ENCODE measurements at regions not wholly inside any gene's neighbourhood (a gene's known extent, or its start where the extent isn't known, plus 50 kb on each side); places are given as distances from the start of the nearest gene placed in this dataset.

DNA sequence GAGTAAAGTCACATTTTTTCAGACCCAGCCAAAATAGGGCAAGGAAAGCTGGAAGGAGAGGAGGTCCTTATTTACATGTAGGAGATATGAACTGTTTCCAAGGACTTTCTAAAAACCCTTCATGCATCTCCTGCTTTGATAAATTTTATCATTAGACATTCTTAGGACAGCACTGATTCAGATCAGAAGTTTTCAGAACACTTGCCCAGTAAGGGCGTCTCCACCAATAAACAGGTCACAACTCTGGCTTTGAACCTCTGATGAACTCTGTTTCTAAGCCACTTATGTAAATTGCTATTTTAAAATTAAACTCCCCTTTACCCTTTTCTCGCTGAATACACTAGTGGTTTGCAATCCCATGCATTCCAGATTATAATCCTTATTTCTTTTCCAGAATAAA lies 505.3 kb upstream of the SLIT2 start:
- Histone ChIP-seq H3K27me3 (replicated peaks; ENCODE audit: control insufficient read depth, insufficient read depth, low read length, poor library complexity, severe bottlenecking) (no peaks in the 10 kb centered on the region), H3K4me3 (ENCODE audit: insufficient read depth, low read depth, low read length, poor library complexity, severe bottlenecking) (no peak overlapping the region), H3K9me3 (ENCODE audit: control insufficient read depth, low read length) (no peaks in the 10 kb centered on the region), H3K4me1 (ENCODE audit: control insufficient read depth, insufficient read depth, low read length, poor library complexity, severe bottlenecking) (no peaks in the 10 kb centered on the region), H3K27ac (ENCODE audit: insufficient read depth, low read length, poor library complexity, severe bottlenecking) (no peak overlapping the region), H3K36me3 (ENCODE audit: control insufficient read depth, insufficient read depth, low read length) (no peaks in the 10 kb centered on the region)
- DNase-seq, result no peak

- no peak for DNase-seq
- Histone ChIP-seq H3K4me1 (ENCODE audit: control insufficient read depth, insufficient read depth, low read length, poor library complexity, severe bottlenecking) (no peaks in the 10 kb centered on the region), H3K27me3 (replicated peaks; ENCODE audit: control insufficient read depth, insufficient read depth, low read length, poor library complexity, severe bottlenecking) (no peaks in the 10 kb centered on the region), H3K9me3 (ENCODE audit: control insufficient read depth, low read length) (no peaks in the 10 kb centered on the region), H3K27ac (ENCODE audit: insufficient read depth, low read length, poor library complexity, severe bottlenecking) (no peak overlapping the region), H3K36me3 (ENCODE audit: control insufficient read depth, insufficient read depth, low read length) (no peaks in the 10 kb centered on the region), H3K4me3 (ENCODE audit: insufficient read depth, low read depth, low read length, poor library complexity, severe bottlenecking) (no peak overlapping the region)
Observed at GRCh38 chr4:19743115-19743638, 508.5 kb upstream of the SLIT2 start.

DNA sequence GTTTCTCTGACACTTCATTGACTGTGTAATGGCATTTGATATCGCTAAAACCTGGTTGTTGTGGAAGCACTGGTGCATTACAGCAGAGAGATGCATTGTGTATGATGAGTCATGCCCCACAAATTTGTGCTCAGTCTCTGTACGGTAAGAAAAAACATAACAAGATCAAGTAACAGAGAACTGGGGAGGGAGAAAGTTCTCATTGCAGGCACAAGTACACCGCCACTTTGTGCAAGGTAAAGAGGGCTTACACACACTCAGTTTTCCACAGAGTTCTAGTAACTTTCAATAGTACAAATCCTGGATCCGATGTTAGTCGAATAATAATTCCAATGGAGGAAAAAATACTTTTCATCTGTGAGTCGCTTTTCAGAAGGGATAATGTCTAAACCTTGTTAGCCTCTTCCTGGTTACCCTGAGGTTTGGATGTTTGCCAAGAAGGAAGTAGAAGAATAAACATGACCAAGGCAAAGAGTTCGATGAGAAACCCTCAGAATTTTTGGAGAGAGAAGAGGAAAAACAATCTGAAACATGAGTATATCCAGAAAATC lies 512.5 kb upstream of the SLIT2 start:
- Histone ChIP-seq H3K4me3 (ENCODE audit: insufficient read depth, low read depth, low read length, poor library complexity, severe bottlenecking) (no peak overlapping the region), H3K9me3 (ENCODE audit: control insufficient read depth, low read length) (no peaks in the 10 kb centered on the region), H3K27me3 (replicated peaks; ENCODE audit: control insufficient read depth, insufficient read depth, low read length, poor library complexity, severe bottlenecking) (no peaks in the 10 kb centered on the region), H3K27ac (ENCODE audit: insufficient read depth, low read length, poor library complexity, severe bottlenecking) (no peak overlapping the region), H3K36me3 (ENCODE audit: control insufficient read depth, insufficient read depth, low read length) (no peaks in the 10 kb centered on the region), H3K4me1 (ENCODE audit: control insufficient read depth, insufficient read depth, low read length, poor library complexity, severe bottlenecking) (no peaks in the 10 kb centered on the region)
- DNase-seq, result no peak

GRCh38 chr4:19736968-19737756 lies 514.5 kb upstream of the SLIT2 start:
- DNase-seq, result no peak
- Histone ChIP-seq H3K27me3 (replicated peaks; ENCODE audit: control insufficient read depth, insufficient read depth, low read length, poor library complexity, severe bottlenecking) (no peaks in the 10 kb centered on the region), H3K36me3 (ENCODE audit: control insufficient read depth, insufficient read depth, low read length) (no peaks in the 10 kb centered on the region), H3K4me1 (ENCODE audit: control insufficient read depth, insufficient read depth, low read length, poor library complexity, severe bottlenecking) (no peaks in the 10 kb centered on the region), H3K9me3 (ENCODE audit: control insufficient read depth, low read length) (no peaks in the 10 kb centered on the region), H3K4me3 (ENCODE audit: insufficient read depth, low read depth, low read length, poor library complexity, severe bottlenecking) (no peak overlapping the region), H3K27ac (ENCODE audit: insufficient read depth, low read length, poor library complexity, severe bottlenecking) (no peak overlapping the region)

DNA sequence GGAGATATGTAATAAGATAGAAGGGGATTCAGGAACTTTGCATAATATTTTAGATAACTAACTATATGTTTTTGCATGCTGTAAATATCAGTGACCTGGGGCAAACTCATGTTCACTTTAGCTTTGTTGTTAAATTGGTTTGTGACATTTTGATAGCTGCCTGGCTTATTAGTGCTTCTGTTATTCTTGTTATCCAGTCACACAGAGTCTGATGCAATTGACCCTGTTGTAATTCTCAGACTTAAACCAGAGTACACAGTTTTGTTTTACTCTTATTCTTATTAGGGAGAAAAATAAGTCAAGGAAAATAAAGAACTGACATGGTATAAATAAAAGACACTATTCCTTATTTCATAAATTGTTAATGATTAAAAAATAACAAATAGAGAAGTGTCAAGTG lies 516.7 kb upstream of the SLIT2 start:
- H3K36me3 ChIP-seq (ENCODE audit: control insufficient read depth, insufficient read depth, low read length), result no peaks in the 10 kb centered on the region
- H3K27ac ChIP-seq (ENCODE audit: insufficient read depth, low read length, poor library complexity, severe bottlenecking), result no peak overlapping the region
- no peaks in the 10 kb centered on the region for H3K9me3 ChIP-seq (ENCODE audit: control insufficient read depth, low read length)
- DNase-seq, result no peak
- H3K4me3 ChIP-seq (ENCODE audit: insufficient read depth, low read depth, low read length, poor library complexity, severe bottlenecking), result no peak overlapping the region
- H3K4me1 ChIP-seq (ENCODE audit: control insufficient read depth, insufficient read depth, low read length, poor library complexity, severe bottlenecking), result no peaks in the 10 kb centered on the region
- no peaks in the 10 kb centered on the region for H3K27me3 ChIP-seq (replicated peaks; ENCODE audit: control insufficient read depth, insufficient read depth, low read length, poor library complexity, severe bottlenecking)

DNA sequence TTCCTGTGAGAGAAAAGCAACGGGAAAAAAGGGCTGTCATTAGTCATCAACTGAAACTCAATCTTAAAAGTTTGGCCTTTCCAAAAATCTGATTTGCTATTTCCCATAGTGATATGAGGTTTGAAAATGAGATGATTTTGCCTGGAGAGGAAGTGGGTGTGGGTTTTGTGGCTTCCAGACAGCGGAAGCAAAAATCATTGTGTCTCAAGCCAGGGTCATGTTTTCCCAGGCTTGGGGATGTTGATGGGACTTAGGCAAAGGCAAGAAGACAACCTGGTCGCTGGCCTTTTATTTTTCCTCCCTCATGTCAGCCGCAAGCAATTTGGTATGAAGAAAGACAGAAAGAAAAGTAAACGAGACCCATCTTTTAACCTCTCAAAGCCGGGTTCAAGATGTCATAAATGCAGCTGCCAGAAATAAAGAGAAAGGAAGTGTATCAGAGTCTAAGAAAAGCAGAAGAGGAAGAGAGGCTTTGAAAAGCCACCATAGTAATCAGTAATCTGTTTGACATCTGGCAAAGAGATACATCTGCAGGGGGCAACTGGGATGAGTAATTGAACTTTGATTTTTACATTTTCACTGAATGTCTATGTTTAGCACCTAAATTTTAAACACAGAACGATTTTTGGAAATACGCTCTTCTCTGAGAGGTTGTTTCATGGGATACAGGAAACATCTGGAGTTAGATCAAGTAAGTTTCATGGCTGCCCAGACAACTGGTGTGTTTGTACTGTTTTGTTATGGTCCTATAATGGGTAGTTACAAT lies 521.6 kb upstream of the SLIT2 start:
- no peak for DNase-seq
- no peak overlapping the region for H3K27ac ChIP-seq (ENCODE audit: insufficient read depth, low read length, poor library complexity, severe bottlenecking)
- H3K27me3 ChIP-seq (replicated peaks; ENCODE audit: control insufficient read depth, insufficient read depth, low read length, poor library complexity, severe bottlenecking), result no peaks in the 10 kb centered on the region
- H3K9me3 ChIP-seq (ENCODE audit: control insufficient read depth, low read length), result no peaks in the 10 kb centered on the region
- no peaks in the 10 kb centered on the region for H3K36me3 ChIP-seq (ENCODE audit: control insufficient read depth, insufficient read depth, low read length)
- H3K4me3 ChIP-seq (ENCODE audit: insufficient read depth, low read depth, low read length, poor library complexity, severe bottlenecking), result no peak overlapping the region
- H3K4me1 ChIP-seq (ENCODE audit: control insufficient read depth, insufficient read depth, low read length, poor library complexity, severe bottlenecking), result no peaks in the 10 kb centered on the region

GRCh38 chr4:19728773-19729172 lies 522.9 kb upstream of the SLIT2 start:
- H3K9me3 ChIP-seq (ENCODE audit: control insufficient read depth, low read length), result no peaks in the 10 kb centered on the region
- DNase-seq, result no peak
- no peak overlapping the region for H3K27ac ChIP-seq (ENCODE audit: insufficient read depth, low read length, poor library complexity, severe bottlenecking)
- H3K36me3 ChIP-seq (ENCODE audit: control insufficient read depth, insufficient read depth, low read length), result no peaks in the 10 kb centered on the region
- H3K4me1 ChIP-seq (ENCODE audit: control insufficient read depth, insufficient read depth, low read length, poor library complexity, severe bottlenecking), result no peaks in the 10 kb centered on the region
- H3K27me3 ChIP-seq (replicated peaks; ENCODE audit: control insufficient read depth, insufficient read depth, low read length, poor library complexity, severe bottlenecking), result no peaks in the 10 kb centered on the region
- H3K4me3 ChIP-seq (ENCODE audit: insufficient read depth, low read depth, low read length, poor library complexity, severe bottlenecking), result no peak overlapping the region

DNA sequence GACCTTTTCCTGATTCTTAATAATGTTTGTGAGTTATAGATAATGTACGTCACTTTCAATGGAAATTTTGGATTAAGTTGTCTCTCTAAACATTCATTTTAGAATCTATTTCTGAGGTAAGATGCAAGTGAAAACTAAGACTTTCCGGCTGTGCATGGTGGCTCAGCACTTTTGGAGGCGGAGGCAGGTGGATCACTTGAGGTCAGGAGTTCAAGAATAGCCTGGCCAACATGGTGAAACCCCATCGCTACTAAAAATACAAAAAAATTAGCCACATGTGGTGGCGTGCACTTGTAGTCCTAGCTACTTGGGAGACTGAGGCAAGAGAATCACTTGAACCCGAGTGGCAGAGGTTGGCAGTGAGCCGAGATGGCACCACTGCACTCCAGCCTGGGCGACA lies 524.6 kb upstream of the SLIT2 start:
- no peaks in the 10 kb centered on the region for H3K9me3 ChIP-seq (ENCODE audit: control insufficient read depth, low read length)
- no peak for DNase-seq
- no peak overlapping the region for H3K27ac ChIP-seq (ENCODE audit: insufficient read depth, low read length, poor library complexity, severe bottlenecking)
- no peaks in the 10 kb centered on the region for H3K36me3 ChIP-seq (ENCODE audit: control insufficient read depth, insufficient read depth, low read length)
- H3K4me1 ChIP-seq (ENCODE audit: control insufficient read depth, insufficient read depth, low read length, poor library complexity, severe bottlenecking), result no peaks in the 10 kb centered on the region
- H3K4me3 ChIP-seq (ENCODE audit: insufficient read depth, low read depth, low read length, poor library complexity, severe bottlenecking), result no peak overlapping the region
- no peaks in the 10 kb centered on the region for H3K27me3 ChIP-seq (replicated peaks; ENCODE audit: control insufficient read depth, insufficient read depth, low read length, poor library complexity, severe bottlenecking)

GRCh38 chr4:19725130-19725529 lies 526.6 kb upstream of the SLIT2 start:
- DNase-seq, result no peak
- Histone ChIP-seq H3K27me3 (replicated peaks; ENCODE audit: control insufficient read depth, insufficient read depth, low read length, poor library complexity, severe bottlenecking) (no peaks in the 10 kb centered on the region), H3K27ac (ENCODE audit: insufficient read depth, low read length, poor library complexity, severe bottlenecking) (no peak overlapping the region), H3K4me3 (ENCODE audit: insufficient read depth, low read depth, low read length, poor library complexity, severe bottlenecking) (no peak overlapping the region), H3K4me1 (ENCODE audit: control insufficient read depth, insufficient read depth, low read length, poor library complexity, severe bottlenecking) (no peaks in the 10 kb centered on the region), H3K36me3 (ENCODE audit: control insufficient read depth, insufficient read depth, low read length) (no peaks in the 10 kb centered on the region), H3K9me3 (ENCODE audit: control insufficient read depth, low read length) (no peaks in the 10 kb centered on the region)

DNA sequence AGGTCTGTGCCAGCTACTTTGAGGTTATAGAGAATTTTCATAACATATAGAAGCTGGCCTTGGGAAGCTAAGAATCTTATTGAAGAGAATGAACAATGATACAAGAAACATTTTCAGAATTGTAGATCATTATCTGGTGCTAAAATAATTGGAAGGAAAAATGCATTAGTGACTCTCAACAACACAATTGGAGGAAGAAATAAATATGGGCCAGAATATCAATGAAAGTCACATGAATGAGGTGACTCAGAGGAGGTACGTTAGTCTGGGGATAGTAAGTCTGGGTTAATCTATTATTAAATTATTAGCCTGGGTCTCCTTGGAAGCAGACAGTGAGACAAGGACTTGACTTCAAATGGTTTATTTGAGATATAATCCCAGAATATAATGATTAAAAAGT lies 529.3 kb upstream of the SLIT2 start:
- no peak overlapping the region for H3K27ac ChIP-seq (ENCODE audit: insufficient read depth, low read length, poor library complexity, severe bottlenecking)
- DNase-seq, result no peak
- no peaks in the 10 kb centered on the region for H3K36me3 ChIP-seq (ENCODE audit: control insufficient read depth, insufficient read depth, low read length)
- H3K9me3 ChIP-seq (ENCODE audit: control insufficient read depth, low read length), result no peaks in the 10 kb centered on the region
- no peaks in the 10 kb centered on the region for H3K27me3 ChIP-seq (replicated peaks; ENCODE audit: control insufficient read depth, insufficient read depth, low read length, poor library complexity, severe bottlenecking)
- no peak overlapping the region for H3K4me3 ChIP-seq (ENCODE audit: insufficient read depth, low read depth, low read length, poor library complexity, severe bottlenecking)
- no peaks in the 10 kb centered on the region for H3K4me1 ChIP-seq (ENCODE audit: control insufficient read depth, insufficient read depth, low read length, poor library complexity, severe bottlenecking)
